ENCODE measurements at regions not wholly inside any gene's neighbourhood (a gene's known extent, or its start where the extent isn't known, plus 50 kb on each side); places are given as distances from the start of the nearest gene placed in this dataset.

GRCh38 chr4:115201042-115201330 lies 87.6 kb upstream of the NDST4 start:
- TF ChIP-seq CTCF (conservative IDR thresholded peaks at IDR 0.05; ENCODE audit: low read depth, low read length) (no peak), POLR2A (IDR thresholded peaks at IDR 0.05; ENCODE audit: low read depth, low read length) (no peak)

Data from IMR-90 (cell line).